ENCODE measurements at regions not wholly inside any gene's neighbourhood (a gene's known extent, or its start where the extent isn't known, plus 50 kb on each side); places are given as distances from the start of the nearest gene placed in this dataset.

GRCh38 chr9:103978396-103978795 is 115.7 kb upstream of the SMC2 start:
- no peak for TF ChIP-seq CTCF (IDR thresholded peaks at IDR 0.05)
- no peak for TF ChIP-seq POLR2A (IDR thresholded peaks at IDR 0.05)

Data from lower leg skin (tissue), 3 donors.